Right lobe of liver (tissue), 6 donors: ENCODE measurements at regions not wholly inside any gene's neighbourhood (a gene's known extent, or its start where the extent isn't known, plus 50 kb on each side); places are given as distances from the start of the nearest gene placed in this dataset.

ENCODE experiments used
- ATAC-seq, 4 donors: fragments of 200-7000 bp; cut with Tn5 transposase; one replicate each; pipeline ENCODE4 v1.9.1; 2020; ENCODE audit warnings: mild to moderate bottlenecking in 4 of 4, moderate library complexity in 4 of 4
- DNase-seq, 3 donors: peaks; one replicate each; pipeline ENCODE4 v3.0.0-alpha.2; 2020
- H3K27ac ChIP-seq, 3 donors: fragments of 200-600 bp; one replicate each; pipeline ENCODE4 v1.8.0; 2022
- H3K27me3 ChIP-seq, 2 donors: fragments of 200-600 bp; one replicate each; pipeline ENCODE4 v1.8.0; 2022
- H3K36me3 ChIP-seq, 4 donors: fragments of 200-600 bp; sonication (generic) in 1 of 4; one replicate each; pipeline versions ENCODE4 v1.5.1 to v1.8.0; 2017 to 2022; ENCODE audit warnings: control low read depth in 1 of 4
- H3K4me1 ChIP-seq, 4 donors: fragments of 200-600 bp; sonication (generic) in 1 of 4; one replicate each; pipeline versions ENCODE4 v1.5.1 to v1.8.0; 2017 to 2022; ENCODE audit warnings: control low read depth in 1 of 4
- H3K4me3 ChIP-seq, 3 donors: fragments of 200-600 bp; one replicate each; pipeline ENCODE4 v1.8.0; 2022
- H3K9me3 ChIP-seq, 4 donors: fragments of 200-600 bp; sonication (generic) in 1 of 4; one replicate each; pipeline versions ENCODE4 v1.5.1 to v1.8.0; 2017 to 2022; ENCODE audit warnings: control low read depth in 1 of 4
- CTCF ChIP-seq, 4 donors: fragments of 200-600 bp in 3 of 4; fragments of 450-650 bp in 1 of 4; IDR thresholded peaks; one replicate each; pipeline versions ENCODE4 v1.5.1 to v1.8.0; 2016 to 2022; ENCODE audit warnings: antibody characterized with exemption in 4 of 4, mild to moderate bottlenecking in 2 of 4
- POLR2A ChIP-seq: fragments of 450-650 bp; IDR thresholded peaks from one replicate; pipeline ENCODE4 v1.6.1; 2017; ENCODE audit warnings: antibody characterized with exemption, mild to moderate bottlenecking
- WGBS: methylation state at CpG from one replicate; pipeline ENCODE4 v1.1.6; 2018; ENCODE audit warnings: low coverage, low lambda C conversion rate; ENCODE audit not compliant: insufficient coverage; ENCODE audit errors: missing lambda C conversion rate; 5-methylcytosine and 5-hydroxymethylcytosine counted together
- intact Hi-C, 2 donors: fragments of 100-400 bp; cut with DNase I; formaldehyde crosslinking; loops; one replicate each; pipeline versions ENCODE4 v1.11.2 to v1.14.1; 2022
- donor health status: DM: no; HTN: yes; CAD: no.
- donor health status: DM: no; HTN: no; CAD: no.
- donor health status: DM: no; HTN: no; CAD: no.
- donor health status: DM: no; HTN: yes; CAD: no.
- donor health status: DM: no; HTN: yes; CAD: no.

- H3K4me3 ChIP-seq = no peak overlapping the region
- TF ChIP-seq POLR2A (no peak), CTCF (IDR thresholded peaks at IDR 0.05) (no peak)
- 10% methylated on average over 1 of the region's 1 CpG for WGBS
- no peaks in the 10 kb centered on the region for H3K4me1 ChIP-seq
- H3K9me3 ChIP-seq = no peaks in the 10 kb centered on the region
- no peaks in the 10 kb centered on the region for H3K27me3 ChIP-seq
- intact Hi-C loops = no loop called here
- no peak overlapping the region for H3K27ac ChIP-seq
- peak in 1 of 4 donors; percentile 70 for ATAC-seq
- H3K36me3 ChIP-seq = no peaks in the 10 kb centered on the region
- DNase-seq = no peak
These were observed 472.4 kb upstream of the PRMT6 start for GRCh38 chr1:106584107-106584506.

- Histone ChIP-seq H3K9me3 (no peaks in the 10 kb centered on the region), H3K4me1 (no peaks in the 10 kb centered on the region), H3K27ac (no peak overlapping the region), H3K4me3 (no peak overlapping the region), H3K36me3 (no peaks in the 10 kb centered on the region), H3K27me3 (no peaks in the 10 kb centered on the region)
- peak; percentile 25 to 98 (median 80) for ATAC-seq
- WGBS = 62% methylated on average over 4 of the region's 4 CpGs
- no peak for TF ChIP-seq CTCF (IDR thresholded peaks at IDR 0.05)
- no peak for TF ChIP-seq POLR2A
- intact Hi-C loops = no loop called here
- peak in 2 of 3 donors; percentile 43 to 52 for DNase-seq
These were observed 471.8 kb upstream of the PRMT6 start for GRCh38 chr1:106584676-106585075.

GRCh38 chr1:106600626-106601025 is 455.8 kb upstream of the PRMT6 start:
- Histone ChIP-seq H3K27ac (no peak overlapping the region), H3K36me3 (no peaks in the 10 kb centered on the region), H3K27me3 (no peaks in the 10 kb centered on the region), H3K9me3 (no peaks in the 10 kb centered on the region), H3K4me3 (no peak overlapping the region), H3K4me1 (no peaks in the 10 kb centered on the region)
- 29% methylated on average over 2 of the region's 2 CpGs for WGBS
- intact Hi-C loops = no loop called here
- TF ChIP-seq POLR2A (no peak), CTCF (IDR thresholded peaks at IDR 0.05) (no peak)
- no peak for DNase-seq
- ATAC-seq = peak in 1 of 4 donors; percentile 72

GRCh38 chr1:106603616-106604015 is 452.9 kb upstream of the PRMT6 start:
- DNase-seq (no peak), ATAC-seq (no peak)
- 20% methylated on average over 1 of the region's 1 CpG for WGBS
- intact Hi-C loops = no loop called here
- H3K27me3 ChIP-seq = no peaks in the 10 kb centered on the region
- no peaks in the 10 kb centered on the region for H3K4me1 ChIP-seq
- H3K9me3 ChIP-seq = no peaks in the 10 kb centered on the region
- H3K27ac ChIP-seq = no peak overlapping the region
- H3K36me3 ChIP-seq = no peaks in the 10 kb centered on the region
- TF ChIP-seq POLR2A (no peak), CTCF (IDR thresholded peaks at IDR 0.05) (no peak)
- no peak overlapping the region for H3K4me3 ChIP-seq

- ATAC-seq = no peak
These were observed 447.6 kb upstream of the PRMT6 start for GRCh38 chr1:106608841-106609240.

More at GRCh38 chr1:106608841-106609240, 447.6 kb upstream of the PRMT6 start:
- no peak for DNase-seq
- Histone ChIP-seq H3K4me1 (no peaks in the 10 kb centered on the region), H3K27ac (no peak overlapping the region), H3K4me3 (no peak overlapping the region), H3K9me3 (no peaks in the 10 kb centered on the region), H3K36me3 (no peaks in the 10 kb centered on the region), H3K27me3 (no peaks in the 10 kb centered on the region)
- intact Hi-C loops = no loop called here
- no peak for TF ChIP-seq CTCF (IDR thresholded peaks at IDR 0.05)
- TF ChIP-seq POLR2A = no peak
